B cell (primary cell): ENCODE measurements at regions not wholly inside any gene's neighbourhood (a gene's known extent, or its start where the extent isn't known, plus 50 kb on each side); places are given as distances from the start of the nearest gene placed in this dataset.

Source experiments
- EZH2 ChIP-seq: IDR thresholded peaks from 2 replicates; pipeline ENCODE4 v1.6.1; 2012; ENCODE audit warnings: borderline replicate concordance, low read depth, mild to moderate bottlenecking, moderate library complexity, low read length; ENCODE audit not compliant: insufficient read depth, poor library complexity, severe bottlenecking
- TF ChIP-seq, protein P1 (sequence below): fragments of 200-600 bp; IDR thresholded peaks from one replicate; pipeline ENCODE4 v1.8.0; 2022; ENCODE audit warnings: antibody characterized with exemption, mild to moderate bottlenecking

DNA sequence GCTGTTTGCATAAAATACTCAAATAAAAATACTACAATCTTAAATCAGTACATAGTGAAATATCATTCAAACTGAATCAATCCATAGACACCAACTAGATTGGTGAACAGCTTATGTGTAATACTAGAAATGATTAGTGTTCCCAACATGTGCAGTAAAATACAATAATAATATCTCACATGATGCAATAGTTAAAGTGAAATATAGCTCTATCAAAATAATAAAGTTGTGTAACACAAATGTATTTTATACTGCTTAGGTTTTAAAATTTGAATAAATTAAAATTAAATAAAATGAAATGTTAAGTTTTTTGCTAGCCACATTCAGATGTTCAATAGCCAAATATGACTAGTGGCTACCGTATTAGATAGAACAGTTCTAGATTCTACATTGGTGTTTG is 714.1 kb downstream of the ZNF385D start:
- TF ChIP-seq, protein P1, sequence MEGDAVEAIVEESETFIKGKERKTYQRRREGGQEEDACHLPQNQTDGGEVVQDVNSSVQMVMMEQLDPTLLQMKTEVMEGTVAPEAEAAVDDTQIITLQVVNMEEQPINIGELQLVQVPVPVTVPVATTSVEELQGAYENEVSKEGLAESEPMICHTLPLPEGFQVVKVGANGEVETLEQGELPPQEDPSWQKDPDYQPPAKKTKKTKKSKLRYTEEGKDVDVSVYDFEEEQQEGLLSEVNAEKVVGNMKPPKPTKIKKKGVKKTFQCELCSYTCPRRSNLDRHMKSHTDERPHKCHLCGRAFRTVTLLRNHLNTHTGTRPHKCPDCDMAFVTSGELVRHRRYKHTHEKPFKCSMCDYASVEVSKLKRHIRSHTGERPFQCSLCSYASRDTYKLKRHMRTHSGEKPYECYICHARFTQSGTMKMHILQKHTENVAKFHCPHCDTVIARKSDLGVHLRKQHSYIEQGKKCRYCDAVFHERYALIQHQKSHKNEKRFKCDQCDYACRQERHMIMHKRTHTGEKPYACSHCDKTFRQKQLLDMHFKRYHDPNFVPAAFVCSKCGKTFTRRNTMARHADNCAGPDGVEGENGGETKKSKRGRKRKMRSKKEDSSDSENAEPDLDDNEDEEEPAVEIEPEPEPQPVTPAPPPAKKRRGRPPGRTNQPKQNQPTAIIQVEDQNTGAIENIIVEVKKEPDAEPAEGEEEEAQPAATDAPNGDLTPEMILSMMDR = no peak
- no peak for TF ChIP-seq EZH2
